Activated CD4-positive, alpha-beta T cell treated with anti-CD3 and anti-CD28 coated beads for 48 hours (primary cell): ENCODE measurements at regions not wholly inside any gene's neighbourhood (a gene's known extent, or its start where the extent isn't known, plus 50 kb on each side); places are given as distances from the start of the nearest gene placed in this dataset.
"Not testable (repeated sequence)": the region's sequence is repeated elsewhere in the genome, so short reads cannot be mapped to it uniquely, and the experiment has no call there.

ENCODE experiments used
- DNase-seq: peaks from one replicate; pipeline ENCODE4 v3.0.0-alpha.2; 2020

DNA sequence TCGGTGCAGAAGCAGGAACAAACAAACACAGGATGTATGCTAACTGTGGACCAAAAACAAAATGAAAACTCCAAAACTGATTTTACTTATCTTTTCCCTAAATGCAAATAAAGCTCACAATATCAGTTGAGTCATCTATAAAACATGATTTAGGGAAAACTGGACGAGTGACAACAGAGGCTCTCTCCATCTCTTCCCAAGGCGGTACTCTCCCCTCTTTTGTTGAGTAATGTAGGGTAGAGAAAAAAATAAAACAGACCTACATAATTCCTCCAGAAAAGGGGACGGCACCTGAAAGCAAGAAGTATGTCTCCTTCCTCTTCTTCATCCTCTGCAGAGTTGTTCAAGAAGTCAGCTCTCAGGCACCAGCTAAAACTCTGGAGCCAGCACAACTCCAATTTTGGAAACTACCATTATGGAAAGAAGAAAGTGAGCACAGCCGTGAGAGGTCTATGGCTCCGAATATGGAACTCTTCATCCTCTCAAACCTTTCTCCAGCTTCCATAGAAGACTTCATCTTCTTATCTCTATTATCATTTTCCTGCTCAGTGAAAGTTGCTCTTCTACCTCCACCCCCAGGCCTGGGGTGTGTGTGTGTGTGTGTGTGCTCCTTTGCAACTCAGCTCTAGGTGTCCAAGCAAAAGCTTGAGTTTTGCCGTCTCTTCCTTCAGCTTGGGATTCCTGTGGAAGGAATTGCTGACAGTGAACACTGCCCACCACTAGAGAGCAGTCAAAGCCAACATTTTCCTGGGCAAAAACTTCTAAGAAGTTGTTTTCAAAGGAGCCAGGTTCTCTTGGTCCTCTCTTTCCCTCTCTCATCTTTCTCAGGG is 155.4 kb downstream of the DIO2 start:
- DNase-seq: peak; percentile 3

DNA sequence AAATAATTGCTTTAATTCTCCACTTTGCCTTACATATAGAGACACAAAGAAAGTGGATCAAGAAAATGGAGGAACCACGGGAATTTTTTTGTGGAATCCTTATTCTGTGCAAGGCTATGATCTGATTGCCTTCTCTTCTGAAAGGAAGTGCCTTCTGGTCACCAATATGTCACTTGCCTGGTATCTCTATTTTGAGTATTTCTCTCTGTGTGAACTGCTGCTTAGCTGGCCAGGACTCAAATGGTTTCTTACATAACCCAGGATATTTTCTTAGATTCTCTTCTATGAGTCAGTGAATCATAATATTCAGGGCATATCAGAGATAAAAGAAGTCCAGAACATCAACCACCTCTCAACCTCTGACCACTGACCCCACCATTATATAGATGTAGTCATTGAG is 156.1 kb downstream of the DIO2 start:
- DNase-seq: no peak

DNA sequence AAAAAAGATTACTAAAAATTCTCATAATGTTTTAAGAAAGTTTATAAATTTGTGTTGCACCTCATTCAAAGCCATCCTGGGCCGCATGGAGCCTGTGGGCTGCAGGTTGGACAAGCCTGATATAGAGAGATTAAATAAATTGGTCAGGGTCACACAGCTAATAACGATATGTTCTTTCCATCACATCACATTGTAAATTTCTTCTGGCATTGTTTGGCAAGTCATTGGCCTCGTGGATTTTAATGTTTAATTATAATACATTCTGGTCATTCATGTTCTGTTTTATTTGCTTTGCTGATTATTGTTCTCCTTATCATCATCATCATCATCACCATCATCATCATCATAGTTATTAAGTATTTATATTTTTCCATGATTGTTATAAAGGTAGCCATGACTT is 157.3 kb downstream of the DIO2 start:
- DNase-seq: no peak

DNA sequence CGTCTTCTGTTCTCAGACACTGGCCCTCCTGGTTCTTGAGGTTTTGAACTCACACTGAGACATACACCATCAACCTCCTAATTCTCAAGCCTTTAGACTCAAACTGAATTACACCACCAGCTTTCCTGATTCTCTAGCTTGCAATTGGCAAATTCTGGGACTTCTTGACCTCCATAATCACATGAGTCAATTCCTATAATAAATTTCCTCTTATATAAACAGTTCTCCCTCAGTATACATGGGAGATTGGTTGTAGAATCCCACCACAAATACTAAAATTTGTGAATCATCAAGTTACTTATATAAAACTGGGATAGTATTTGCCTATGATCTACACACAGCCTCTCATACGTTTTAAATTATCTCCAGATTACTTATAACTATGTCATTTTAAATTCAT is 162.2 kb downstream of the DIO2 start:
- no peak for DNase-seq

DNA sequence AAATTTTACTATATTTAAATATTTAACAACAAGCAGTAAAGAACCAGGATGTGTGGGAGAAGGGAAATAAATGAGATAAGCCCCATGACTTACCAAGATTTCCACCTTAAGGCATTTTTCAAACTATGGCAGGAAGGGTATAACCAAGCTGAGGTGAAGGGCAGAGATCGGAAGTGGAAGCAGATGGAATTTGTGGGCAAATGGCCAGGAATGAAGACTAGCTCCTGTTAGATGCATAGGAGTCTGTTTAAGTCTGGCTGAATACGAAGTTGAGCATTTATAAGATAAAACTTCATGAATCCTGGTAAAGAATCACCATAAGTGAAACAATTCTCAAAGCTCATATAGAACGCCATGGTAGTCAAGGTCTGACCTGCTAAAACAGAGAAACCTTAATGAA is 163.5 kb downstream of the DIO2 start:
- DNase-seq: no peak

DNA sequence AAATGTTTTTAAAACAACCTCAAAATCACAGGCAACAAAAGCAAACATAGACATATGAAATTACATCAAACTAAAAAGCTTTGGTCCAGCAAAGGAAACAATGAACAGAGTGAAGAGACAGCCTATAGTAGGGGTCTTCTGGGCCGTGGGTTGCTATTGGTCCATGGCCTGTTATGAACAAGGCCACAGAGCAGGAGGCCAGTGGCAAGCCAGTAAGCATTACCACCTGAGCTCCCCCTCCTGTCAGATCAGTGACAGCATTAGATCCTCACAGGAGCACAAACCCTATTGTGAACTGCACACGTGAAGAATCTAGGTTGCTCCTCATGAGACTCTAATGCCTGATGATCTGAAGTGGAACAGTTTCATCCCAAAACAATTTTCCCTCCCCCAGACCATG is 174.0 kb downstream of the DIO2 start:
- DNase-seq: no peak

DNA sequence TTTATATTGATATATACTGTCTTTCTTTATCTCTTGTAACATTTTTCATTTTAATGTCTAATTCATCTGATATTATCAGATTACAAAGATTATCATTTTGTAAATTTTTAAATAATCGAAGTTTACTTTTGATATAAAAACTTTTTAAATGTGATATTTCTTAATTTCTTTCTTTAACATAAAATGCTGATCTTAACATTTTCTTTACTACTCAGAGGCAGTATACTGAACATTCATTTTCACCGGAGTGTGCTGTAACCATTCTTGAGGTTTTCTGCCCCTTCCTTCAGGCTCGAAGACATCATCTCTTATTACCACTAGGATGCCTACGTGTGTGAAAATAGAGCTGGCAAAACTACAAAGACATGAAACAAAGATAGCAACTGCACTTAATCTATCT is 186.9 kb downstream of the DIO2 start:
- no peak for DNase-seq

DNA sequence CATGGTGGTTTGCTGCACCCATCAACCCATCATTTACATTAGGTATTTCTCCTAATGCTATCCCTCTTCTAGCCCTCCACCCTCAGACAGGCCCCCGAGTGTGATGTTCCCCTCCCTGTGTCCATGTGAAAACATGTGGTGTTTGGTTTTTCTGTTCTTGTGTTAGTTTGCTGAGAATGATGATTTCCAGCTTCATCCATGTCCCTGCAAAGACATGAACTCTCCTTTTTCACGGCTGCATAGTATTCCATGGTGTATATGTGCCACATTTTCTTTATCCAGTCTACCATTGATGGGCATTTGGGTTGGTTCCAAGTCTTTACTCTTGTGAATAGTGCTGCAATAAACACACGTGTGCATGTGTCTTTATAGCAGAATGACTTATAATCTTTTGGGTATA is 192.8 kb downstream of the DIO2 start:
- DNase-seq: not testable (repeated sequence)

DNA sequence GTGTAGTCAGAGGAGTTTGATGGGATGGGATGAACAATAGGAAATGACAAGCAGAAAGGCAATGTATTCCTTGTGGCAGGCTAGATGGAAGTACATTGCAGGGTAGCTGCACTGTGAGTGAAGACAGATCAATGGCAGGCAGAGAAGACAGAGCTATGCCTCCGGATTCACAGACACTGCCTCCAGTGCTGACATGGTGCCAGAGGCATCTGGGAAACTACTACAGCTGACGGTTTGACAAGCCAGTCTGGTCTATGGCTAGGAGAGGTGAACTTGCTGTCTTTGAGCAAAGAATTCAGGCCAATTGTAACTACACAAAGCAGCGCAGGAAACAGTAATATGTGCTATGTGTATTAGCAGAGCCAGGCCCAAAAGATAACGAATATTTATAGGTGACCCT is 193.5 kb downstream of the DIO2 start:
- no peak for DNase-seq

DNA sequence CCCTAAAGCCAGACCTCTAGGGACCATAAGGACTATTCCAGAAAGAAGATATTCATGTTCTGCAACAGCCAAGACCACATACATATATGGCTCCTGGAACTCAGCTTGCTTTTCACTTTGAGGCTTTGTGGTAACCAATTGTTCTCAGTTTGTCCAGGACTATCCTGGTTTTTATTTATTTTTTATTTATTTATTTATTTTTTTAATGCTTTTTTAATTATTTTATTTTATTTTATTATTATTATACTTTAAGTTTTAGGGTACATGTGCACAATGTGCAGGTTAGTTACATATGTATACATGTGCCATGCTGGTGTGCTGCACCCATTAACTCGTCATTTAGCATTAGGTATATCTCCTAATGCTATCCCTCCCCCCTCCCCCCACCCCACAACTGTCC is 201.1 kb downstream of the DIO2 start:
- DNase-seq: not testable (repeated sequence)

DNA sequence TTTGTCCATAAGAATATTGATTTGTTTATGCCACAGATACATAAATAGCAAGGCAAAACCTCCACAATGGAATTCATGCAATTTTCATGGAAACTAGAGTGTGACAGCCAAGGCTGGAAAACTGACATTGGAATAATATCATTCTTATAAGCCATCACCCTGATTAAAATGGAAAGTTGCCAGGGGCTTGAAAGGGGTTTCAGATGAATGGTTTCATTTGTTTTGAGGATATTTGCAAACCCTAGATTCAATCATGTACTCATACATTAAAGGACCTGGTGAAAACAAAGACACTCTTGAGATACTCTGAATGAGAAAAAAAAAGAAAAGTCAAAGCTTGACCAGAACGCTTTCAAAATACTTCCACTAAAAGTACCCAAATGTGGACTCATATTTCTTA is 205.7 kb downstream of the DIO2 start:
- DNase-seq: no peak

DNA sequence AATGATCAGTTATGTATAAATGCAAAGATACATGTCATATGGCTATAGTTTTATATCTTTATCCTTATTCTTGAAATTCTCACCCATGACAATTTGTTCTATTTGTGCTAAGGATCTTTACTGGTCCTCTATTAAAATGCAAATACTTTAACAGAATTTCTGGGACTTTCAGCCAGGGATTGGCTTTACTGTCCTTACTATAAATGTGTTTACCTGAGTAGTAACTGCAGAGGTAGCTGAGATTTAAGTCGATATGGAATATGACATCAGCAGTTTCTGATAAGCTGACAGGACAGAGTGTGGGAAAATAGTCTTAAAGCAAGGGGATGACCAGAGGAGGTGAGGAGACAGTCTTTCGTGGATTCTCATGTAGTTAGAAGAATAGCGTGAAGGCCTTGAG is 206.4 kb downstream of the DIO2 start:
- DNase-seq: no peak

DNA sequence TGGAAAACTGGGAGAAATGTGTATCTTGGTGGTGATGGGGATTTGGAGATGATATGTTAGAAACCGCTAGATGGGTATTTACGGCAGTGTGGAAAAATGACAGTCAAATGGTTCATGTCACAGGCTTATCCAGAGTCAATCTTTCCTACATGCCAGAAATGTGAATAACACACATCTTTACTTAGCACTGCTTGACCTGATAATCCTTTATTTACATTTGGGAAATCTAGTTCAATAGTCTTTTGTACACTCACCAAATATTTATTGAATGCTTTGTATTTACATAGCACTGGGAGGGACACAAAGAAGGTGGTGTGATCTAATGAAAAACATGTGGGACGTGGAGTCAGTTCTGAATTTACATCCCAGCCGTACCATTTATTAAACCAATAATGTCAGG is 208.2 kb downstream of the DIO2 start:
- DNase-seq: no peak

DNA sequence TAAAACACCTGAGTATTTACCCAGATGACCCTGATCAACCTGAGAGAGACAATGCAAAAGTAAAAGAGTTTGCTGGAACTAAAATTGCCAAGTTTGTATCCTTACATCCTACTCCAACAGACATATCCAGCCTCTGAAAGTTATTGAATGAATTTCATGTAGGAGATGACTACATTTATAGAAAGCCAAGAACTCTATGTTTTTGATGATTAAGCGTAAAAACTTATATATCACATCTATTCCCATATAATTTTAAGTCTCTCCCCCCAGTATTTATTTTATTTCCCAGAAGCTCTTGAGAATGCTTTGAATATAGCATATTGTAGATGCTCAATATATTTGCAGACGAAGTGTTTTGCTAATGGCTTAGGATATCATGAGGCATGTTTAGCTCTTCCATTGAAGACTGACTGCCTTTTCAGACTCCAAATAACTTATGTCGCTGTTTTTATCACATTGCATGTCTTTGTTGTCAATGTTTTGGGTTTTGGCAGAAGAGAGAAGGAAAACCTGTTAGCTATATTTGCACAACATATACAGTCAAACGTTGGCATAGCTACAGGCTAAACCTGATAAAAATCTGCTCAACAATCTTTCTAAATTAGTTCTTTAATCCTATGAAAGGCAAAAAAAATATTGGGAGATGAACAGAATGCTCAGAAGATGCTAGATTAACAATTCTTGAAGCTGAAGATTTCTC is 213.6 kb downstream of the DIO2 start:
- DNase-seq: no peak

DNA sequence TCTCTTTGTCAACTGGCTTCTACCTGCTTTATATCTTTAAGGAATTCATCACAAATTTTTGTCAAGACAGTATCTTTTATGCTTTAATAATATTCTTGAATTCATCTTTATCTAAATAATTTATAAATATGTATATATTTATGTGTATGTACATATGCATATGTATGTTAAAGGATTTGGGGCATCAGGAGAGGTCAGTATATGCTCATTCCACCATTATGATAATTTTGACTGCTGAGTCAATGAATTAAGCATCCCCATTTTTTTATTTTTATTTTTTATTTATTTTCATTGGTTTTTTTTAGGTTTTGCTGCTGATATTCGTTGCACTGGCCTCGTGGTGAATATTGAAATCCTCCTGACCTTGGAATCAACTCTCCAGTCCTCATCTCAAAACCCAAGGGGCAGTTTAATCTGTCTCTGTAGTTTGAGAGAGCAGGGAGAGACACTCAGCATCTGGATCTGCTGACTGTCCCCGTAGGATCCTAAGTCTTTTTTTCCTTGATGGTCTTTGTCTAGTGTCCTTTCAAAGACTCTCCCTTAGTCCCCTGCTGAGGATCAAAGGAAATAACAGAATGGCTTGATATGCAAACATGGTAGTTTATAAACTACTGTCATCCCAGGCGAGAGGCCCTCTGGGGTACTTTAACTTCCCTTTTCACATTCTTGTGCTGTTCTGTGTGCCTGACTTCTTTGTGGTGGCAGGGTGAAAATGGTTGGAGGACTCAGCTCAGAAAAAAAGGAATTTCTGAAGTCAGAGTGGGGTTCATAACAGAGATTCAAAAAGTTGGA is 218.7 kb downstream of the DIO2 start:
- DNase-seq: no peak

DNA sequence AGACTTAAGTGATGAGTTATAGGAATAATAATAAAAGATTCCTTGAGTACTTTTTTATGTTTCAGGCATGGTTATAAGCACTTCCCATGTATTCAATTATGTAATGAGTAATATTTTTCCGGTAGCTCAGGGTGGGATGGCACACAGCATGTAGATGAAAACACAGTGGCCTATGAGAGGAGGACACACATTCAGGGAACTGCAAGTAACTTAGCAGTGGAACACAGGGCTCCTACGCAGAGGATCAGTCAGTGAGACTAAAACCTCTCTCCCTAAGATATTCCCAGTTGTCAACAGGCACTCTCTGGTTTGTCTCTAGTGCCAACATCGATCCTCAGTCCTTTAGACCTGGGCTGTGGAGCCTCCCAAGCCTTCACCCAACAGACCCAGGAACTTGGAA is 219.4 kb downstream of the DIO2 start:
- DNase-seq: no peak

DNA sequence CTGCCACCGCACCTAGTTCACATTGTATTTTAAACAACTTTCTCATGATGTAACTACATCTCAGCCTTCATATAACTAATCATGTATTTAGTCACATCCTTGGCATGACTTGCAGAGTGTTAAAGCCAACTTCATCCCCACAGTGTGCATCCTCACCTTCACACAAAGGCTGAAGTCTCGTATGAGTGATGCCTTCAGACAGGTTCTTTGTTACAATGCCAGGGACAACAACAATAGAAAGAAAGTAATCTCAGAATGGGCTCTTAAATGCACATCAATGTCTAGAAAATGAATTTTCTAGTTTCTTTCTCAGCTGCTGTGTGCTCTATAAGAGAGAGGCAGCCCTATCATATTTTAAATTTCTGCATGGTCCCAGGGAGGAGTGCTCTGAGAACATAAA is 221.3 kb downstream of the DIO2 start:
- no peak for DNase-seq

DNA sequence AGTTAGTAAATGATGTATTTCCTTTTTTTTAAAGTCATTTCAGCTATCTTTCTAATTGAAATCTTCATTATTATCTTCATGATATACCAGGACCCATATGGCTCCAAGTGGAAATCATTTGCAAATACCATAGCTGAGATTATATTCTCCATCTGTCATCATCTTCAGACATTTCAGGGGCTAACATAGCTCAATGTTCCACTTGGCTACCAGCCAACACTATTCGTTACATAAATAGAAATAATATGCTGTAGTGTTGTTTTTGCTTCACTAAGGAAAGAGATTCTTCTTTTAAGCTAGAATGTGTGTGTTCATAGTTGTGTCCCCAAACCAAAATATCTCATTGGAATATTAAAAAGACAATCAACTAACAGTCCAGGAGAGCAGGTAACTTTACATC is 225.1 kb downstream of the DIO2 start:
- no peak for DNase-seq

DNA sequence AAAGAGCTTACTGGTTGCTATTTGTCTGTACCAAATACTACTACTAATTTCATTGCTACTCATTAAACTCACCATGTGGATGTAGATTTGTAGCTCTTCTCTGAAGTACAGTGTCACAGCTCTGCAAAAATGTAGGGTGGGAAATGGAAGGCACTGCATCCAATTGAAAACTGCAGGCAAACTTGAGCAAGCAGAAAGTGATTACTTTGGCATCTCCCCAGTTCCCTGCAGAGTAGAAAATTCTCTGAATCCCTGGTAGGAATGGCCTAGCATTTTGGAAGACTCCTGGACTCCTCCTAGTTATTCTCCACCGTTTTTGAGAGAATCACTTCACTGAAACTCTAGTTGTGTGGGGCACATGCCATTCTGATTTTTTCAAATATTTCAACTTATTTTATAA is 239.1 kb downstream of the DIO2 start:
- no peak for DNase-seq

DNA sequence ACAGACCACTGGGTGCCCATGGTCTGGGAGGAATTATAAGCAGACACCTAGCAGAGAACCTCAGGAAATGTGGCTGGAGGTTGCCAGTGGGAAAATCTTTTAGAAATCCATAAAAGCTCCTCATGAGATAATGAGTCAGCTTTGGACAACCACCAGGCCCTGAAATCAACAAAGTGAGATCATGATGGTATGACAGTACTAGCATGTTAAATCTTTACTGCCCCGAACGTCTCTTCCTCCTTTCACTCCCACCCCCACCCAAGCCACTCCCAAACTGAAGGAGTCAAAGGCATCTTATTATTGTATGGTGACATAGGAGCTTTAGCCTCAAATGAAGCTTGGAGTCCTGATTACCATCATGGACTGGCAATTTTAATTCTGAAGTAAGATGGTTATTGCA is 240.0 kb downstream of the DIO2 start:
- DNase-seq: no peak

DNA sequence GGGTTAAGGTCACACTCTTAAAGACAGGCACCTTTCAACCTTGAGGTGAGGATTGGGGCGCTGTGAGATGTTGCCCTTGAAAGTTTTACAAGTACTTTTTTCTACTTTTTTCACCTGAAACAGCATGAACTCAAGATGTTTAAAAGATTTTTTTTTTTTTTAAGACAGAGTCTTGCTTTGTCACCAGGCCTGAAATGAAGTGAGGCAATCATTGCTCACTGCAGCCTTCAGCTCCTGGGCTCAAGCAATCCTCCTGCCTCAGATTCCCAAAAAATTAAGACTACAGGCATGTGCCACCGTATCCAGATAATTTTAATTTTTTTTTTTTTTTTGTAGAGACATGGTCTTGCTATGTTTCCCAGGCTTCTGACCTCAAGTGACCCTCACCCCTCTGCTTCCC is 243.9 kb downstream of the DIO2 start:
- no peak for DNase-seq

DNA sequence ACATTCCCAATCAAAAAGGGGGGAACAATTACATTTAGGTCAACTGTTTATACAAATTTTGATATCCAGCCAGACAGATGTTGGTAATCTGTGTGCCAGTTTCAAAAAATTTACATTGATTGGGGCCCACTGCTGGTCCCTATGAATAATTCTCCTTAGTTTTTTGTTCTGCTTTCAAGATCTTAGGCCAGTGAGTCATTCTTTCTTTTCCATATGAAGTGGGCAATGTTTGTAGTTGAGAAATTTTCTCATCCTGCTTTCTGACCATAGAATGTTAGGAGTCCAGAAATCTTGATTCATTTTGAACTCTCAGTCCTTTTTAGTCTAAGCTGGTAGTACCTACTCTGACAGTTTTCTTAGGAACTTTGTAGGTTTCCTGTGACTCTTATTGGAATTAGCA is 244.3 kb downstream of the DIO2 start:
- no peak for DNase-seq

DNA sequence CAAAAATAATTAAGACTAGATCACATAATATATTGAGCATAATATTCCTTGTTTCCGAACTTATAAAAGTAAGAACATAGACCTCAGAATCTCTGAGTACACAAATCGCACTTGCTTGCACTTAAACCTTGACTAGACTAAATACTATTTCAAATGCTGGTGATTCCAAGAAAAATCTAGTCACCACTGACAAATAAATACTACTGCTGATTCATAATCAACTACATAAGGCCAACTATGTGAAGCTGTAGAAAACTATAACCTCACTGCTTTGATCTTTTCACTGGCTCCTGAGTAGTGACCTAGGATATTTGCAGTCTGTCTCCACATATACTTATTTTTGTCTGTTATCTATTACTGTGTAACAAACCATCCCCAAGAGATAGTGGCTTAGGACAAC is 245.4 kb downstream of the DIO2 start:
- no peak for DNase-seq

DNA sequence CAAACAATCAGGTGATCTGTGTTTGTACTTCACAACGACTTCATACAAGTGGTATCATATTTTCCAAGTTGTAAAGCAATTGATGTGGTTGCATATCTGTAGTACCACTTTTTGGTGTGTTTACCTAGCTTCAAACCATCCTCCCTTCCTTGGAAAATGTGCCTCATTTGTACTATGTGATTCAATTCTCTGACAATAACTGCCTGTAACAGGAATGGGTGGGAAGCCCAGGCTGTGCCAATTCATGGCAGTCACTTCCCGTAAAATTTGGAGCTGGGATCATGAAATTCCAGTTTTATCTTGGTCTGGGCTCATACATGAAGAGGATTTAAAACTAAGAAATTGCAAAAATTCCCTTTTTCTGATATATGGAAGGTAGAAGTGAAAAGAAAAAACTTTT is 250.1 kb downstream of the DIO2 start:
- no peak for DNase-seq
